Upper lobe of right lung (tissue), 1 donor: ENCODE measurements at regions not wholly inside any gene's neighbourhood (a gene's known extent, or its start where the extent isn't known, plus 50 kb on each side); places are given as distances from the start of the nearest gene placed in this dataset.
A peak's percentile ranks its signal among the peaks of the same experiment; 100 is the strongest.

Experiments
- ATAC-seq: fragments of 200-7000 bp; cut with Tn5 transposase; one replicate; pipeline ENCODE4 v1.9.1; 2020; ENCODE audit warnings: mild to moderate bottlenecking, moderate library complexity
- DNase-seq: peaks from one replicate; pipeline ENCODE4 v3.0.0-alpha.2; 2020
- H3K27ac ChIP-seq: fragments of 200-600 bp; one replicate; pipeline ENCODE4 v1.8.0; 2022
- H3K27me3 ChIP-seq: fragments of 200-600 bp; one replicate; pipeline ENCODE4 v1.8.0; 2022; ENCODE audit warnings: mild to moderate bottlenecking
- H3K36me3 ChIP-seq: fragments of 200-600 bp; one replicate; pipeline ENCODE4 v1.8.0; 2022
- H3K4me1 ChIP-seq: fragments of 200-600 bp; one replicate; pipeline ENCODE4 v1.8.0; 2022
- H3K4me3 ChIP-seq: fragments of 200-600 bp; one replicate; pipeline ENCODE4 v1.8.0; 2022; ENCODE audit warnings: mild to moderate bottlenecking
- H3K9me3 ChIP-seq: fragments of 200-600 bp; one replicate; pipeline ENCODE4 v1.8.0; 2022
- intact Hi-C: fragments of 100-400 bp; cut with DNase I; formaldehyde crosslinking; loops from one replicate; pipeline ENCODE4 v1.11.0; 2022
- TF ChIP-seq, protein P1 (sequence below): fragments of 200-600 bp; IDR thresholded peaks from one replicate; pipeline ENCODE4 v1.8.0; 2022; ENCODE audit warnings: antibody characterized with exemption
- donor health status: DM: no; HTN: yes; CAD: no; lungs with severe emphysema.

- TF ChIP-seq, protein P1, sequence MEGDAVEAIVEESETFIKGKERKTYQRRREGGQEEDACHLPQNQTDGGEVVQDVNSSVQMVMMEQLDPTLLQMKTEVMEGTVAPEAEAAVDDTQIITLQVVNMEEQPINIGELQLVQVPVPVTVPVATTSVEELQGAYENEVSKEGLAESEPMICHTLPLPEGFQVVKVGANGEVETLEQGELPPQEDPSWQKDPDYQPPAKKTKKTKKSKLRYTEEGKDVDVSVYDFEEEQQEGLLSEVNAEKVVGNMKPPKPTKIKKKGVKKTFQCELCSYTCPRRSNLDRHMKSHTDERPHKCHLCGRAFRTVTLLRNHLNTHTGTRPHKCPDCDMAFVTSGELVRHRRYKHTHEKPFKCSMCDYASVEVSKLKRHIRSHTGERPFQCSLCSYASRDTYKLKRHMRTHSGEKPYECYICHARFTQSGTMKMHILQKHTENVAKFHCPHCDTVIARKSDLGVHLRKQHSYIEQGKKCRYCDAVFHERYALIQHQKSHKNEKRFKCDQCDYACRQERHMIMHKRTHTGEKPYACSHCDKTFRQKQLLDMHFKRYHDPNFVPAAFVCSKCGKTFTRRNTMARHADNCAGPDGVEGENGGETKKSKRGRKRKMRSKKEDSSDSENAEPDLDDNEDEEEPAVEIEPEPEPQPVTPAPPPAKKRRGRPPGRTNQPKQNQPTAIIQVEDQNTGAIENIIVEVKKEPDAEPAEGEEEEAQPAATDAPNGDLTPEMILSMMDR: no peak
- DNase-seq (no peak), ATAC-seq (no peak)
- no peaks in the 10 kb centered on the region for H3K4me1 ChIP-seq
- intact Hi-C loops: no loop called here
- H3K9me3 ChIP-seq: no peaks in the 10 kb centered on the region
- H3K4me3 ChIP-seq: no peak overlapping the region
- H3K27me3 ChIP-seq: no peaks in the 10 kb centered on the region
- no peaks in the 10 kb centered on the region for H3K36me3 ChIP-seq
- H3K27ac ChIP-seq: no peak overlapping the region
Observed at GRCh38 chr5:62742207-62742606, 163.6 kb downstream of the LRRC70 start.

- Histone ChIP-seq H3K27ac (no peak overlapping the region), H3K27me3 (no peaks in the 10 kb centered on the region), H3K9me3 (no peaks in the 10 kb centered on the region), H3K4me3 (no peak overlapping the region), H3K36me3 (no peaks in the 10 kb centered on the region), H3K4me1 (no peaks in the 10 kb centered on the region)
- DNase-seq (no peak), ATAC-seq (no peak)
- TF ChIP-seq, protein P1: no peak
- intact Hi-C loops: no loop called here
Observed at GRCh38 chr5:62741761-62742160, 163.1 kb downstream of the LRRC70 start.

- H3K4me1 ChIP-seq: no peaks in the 10 kb centered on the region
- DNase-seq (no peak), ATAC-seq (no peak)
- no peak overlapping the region for H3K4me3 ChIP-seq
- no peak overlapping the region for H3K27ac ChIP-seq
- intact Hi-C loops: no loop called here
- TF ChIP-seq, protein P1: no peak
- no peaks in the 10 kb centered on the region for H3K27me3 ChIP-seq
- no peaks in the 10 kb centered on the region for H3K9me3 ChIP-seq
- no peaks in the 10 kb centered on the region for H3K36me3 ChIP-seq
Observed at GRCh38 chr5:62737766-62738165, 159.1 kb downstream of the LRRC70 start.

DNA sequence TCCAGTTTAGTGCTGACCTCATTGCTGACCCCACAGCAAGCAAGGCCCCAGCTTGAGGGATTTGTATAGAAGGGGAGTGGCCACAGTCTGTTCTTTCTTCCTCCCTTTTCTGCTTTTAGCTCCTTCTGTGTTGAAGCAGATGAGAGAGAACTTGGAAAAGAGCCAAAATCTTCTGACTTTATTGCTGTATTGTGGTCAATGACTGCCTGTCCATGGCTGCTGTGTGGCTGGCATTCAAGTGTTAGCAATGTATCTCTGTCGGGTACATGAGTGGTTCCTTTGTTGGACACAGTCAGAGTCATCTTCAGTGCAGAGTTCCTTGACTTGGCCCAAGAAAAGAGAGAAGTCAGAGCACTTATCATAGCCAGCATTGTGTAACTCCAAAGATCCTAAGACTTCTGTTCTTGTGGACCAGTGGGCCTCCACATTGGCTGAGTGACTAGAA is 154.1 kb downstream of the LRRC70 start:
- Histone ChIP-seq H3K36me3 (no peaks in the 10 kb centered on the region), H3K9me3 (no peaks in the 10 kb centered on the region), H3K27me3 (no peaks in the 10 kb centered on the region), H3K4me3 (no peak overlapping the region), H3K27ac (no peak overlapping the region), H3K4me1 (no peaks in the 10 kb centered on the region)
- ATAC-seq: peak; percentile 72
- TF ChIP-seq, protein P1: no peak
- intact Hi-C loops: no loop called here
- no peak for DNase-seq

GRCh38 chr5:62731022-62731421 is 152.4 kb downstream of the LRRC70 start:
- TF ChIP-seq, protein P1: no peak
- intact Hi-C loops: no loop called here
- Histone ChIP-seq H3K4me1 (no peaks in the 10 kb centered on the region), H3K4me3 (no peak overlapping the region), H3K36me3 (no peaks in the 10 kb centered on the region), H3K9me3 (no peaks in the 10 kb centered on the region), H3K27me3 (no peaks in the 10 kb centered on the region), H3K27ac (no peak overlapping the region)
- DNase-seq: no peak
- ATAC-seq: peak; percentile 55

DNA sequence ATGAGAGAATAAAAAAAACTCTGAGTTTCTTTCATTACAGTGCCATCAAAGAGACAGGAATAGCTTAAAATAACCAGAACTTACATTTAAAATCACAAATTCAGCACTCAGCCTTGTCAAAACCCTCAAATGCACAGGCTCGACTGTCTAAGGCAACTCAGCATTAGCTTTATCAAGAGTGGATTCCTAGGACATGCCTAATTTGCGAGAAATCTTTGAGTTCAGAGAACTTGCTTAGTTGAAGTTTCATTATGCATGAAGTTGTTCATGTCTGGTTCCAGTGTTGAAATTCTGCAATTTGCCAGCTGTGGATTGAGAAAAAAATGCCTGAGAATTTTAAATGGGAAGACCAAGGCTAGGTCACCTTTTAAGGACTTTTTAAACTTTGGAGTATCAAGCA is 151.1 kb downstream of the LRRC70 start:
- intact Hi-C loops: no loop called here
- ATAC-seq: no peak
- TF ChIP-seq, protein P1: no peak

More for the DNA sequence above, 151.1 kb downstream of the LRRC70 start:
- no peaks in the 10 kb centered on the region for H3K27me3 ChIP-seq
- no peaks in the 10 kb centered on the region for H3K36me3 ChIP-seq
- no peak overlapping the region for H3K27ac ChIP-seq
- no peak overlapping the region for H3K4me3 ChIP-seq
- H3K4me1 ChIP-seq: no peaks in the 10 kb centered on the region
- no peaks in the 10 kb centered on the region for H3K9me3 ChIP-seq
- no peak for DNase-seq
